Transverse colon (tissue), 4 donors: ENCODE measurements at regions not wholly inside any gene's neighbourhood (a gene's known extent, or its start where the extent isn't known, plus 50 kb on each side); places are given as distances from the start of the nearest gene placed in this dataset.

Source experiments
- EP300 ChIP-seq: sonication (generic); formaldehyde crosslinking; IDR thresholded peaks from one replicate; pipeline ENCODE4 v1.6.1; 2017; ENCODE audit warnings: antibody characterized with exemption, low read depth
- POLR2A ChIP-seq: fragments of 450-650 bp; IDR thresholded peaks from one replicate; pipeline ENCODE4 v1.6.1; 2016; ENCODE audit warnings: antibody characterized with exemption, mild to moderate bottlenecking, moderate library complexity
- POLR2AphosphoS5 ChIP-seq, 3 donors: sonication (generic); formaldehyde crosslinking; IDR thresholded peaks; one replicate each; pipeline ENCODE4 v1.6.1; 2016; ENCODE audit warnings: antibody characterized with exemption in 3 of 3
- TF ChIP-seq, protein P1 (sequence below), 5 experiments: fragments of 200-600 bp in 3 of 5; fragments of 450-650 bp in 2 of 5; sonication (generic) in 3 of 5; IDR thresholded peaks; 1 replicate in 2 of 5; 2 replicates in 3 of 5; pipeline ENCODE4 v1.5.1; 2016 to 2017; ENCODE audit warnings: antibody characterized with exemption in 5 of 5, inconsistent platforms in 3 of 5, mild to moderate bottlenecking in 2 of 5, moderate library complexity in 1 of 5

DNA sequence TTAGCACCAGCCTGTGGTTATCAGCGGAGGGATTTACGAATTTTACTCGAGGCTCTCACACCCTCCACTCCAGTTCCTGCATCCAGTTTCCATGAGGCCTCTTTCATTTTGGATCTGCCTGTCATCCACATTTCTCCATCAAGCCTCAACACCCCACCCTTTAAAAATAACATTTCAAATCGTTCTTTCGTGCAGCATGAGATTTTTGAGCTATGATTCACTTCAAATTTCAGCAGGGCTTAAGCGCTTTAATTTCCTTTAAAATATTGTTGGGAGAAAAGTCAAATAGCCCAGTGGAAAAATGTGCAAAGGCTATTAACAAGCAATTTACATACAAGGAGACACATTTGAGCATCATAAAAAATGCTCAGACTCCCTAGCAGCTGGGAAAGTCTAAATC is 103.2 kb downstream of the MSX2 start:
- TF ChIP-seq POLR2AphosphoS5 (IDR thresholded peaks at IDR 0.05) = no peak
- TF ChIP-seq, protein P1, sequence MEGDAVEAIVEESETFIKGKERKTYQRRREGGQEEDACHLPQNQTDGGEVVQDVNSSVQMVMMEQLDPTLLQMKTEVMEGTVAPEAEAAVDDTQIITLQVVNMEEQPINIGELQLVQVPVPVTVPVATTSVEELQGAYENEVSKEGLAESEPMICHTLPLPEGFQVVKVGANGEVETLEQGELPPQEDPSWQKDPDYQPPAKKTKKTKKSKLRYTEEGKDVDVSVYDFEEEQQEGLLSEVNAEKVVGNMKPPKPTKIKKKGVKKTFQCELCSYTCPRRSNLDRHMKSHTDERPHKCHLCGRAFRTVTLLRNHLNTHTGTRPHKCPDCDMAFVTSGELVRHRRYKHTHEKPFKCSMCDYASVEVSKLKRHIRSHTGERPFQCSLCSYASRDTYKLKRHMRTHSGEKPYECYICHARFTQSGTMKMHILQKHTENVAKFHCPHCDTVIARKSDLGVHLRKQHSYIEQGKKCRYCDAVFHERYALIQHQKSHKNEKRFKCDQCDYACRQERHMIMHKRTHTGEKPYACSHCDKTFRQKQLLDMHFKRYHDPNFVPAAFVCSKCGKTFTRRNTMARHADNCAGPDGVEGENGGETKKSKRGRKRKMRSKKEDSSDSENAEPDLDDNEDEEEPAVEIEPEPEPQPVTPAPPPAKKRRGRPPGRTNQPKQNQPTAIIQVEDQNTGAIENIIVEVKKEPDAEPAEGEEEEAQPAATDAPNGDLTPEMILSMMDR (IDR thresholded peaks at IDR 0.05) = no peak
- no peak for TF ChIP-seq EP300
- TF ChIP-seq POLR2A = no peak
